Transverse colon (tissue), 4 donors: ENCODE measurements at regions not wholly inside any gene's neighbourhood (a gene's known extent, or its start where the extent isn't known, plus 50 kb on each side); places are given as distances from the start of the nearest gene placed in this dataset.

ENCODE experiments used
- DNase-seq: peaks from one replicate; pipeline ENCODE4 v3.0.0-alpha.2; 2019
- H3K27ac ChIP-seq, 4 donors: fragments of 200-600 bp; sonication (generic); 2 replicates each; pipeline ENCODE4 v1.5.1; 2016 to 2018; ENCODE audit warnings: inconsistent platforms in 4 of 4
- H3K27me3 ChIP-seq: fragments of 200-600 bp; sonication (generic); 2 replicates; pipeline ENCODE4 v1.5.1; 2017; ENCODE audit warnings: inconsistent platforms
- H3K36me3 ChIP-seq, 4 donors: fragments of 200-600 bp; sonication (generic); 2 replicates each; pipeline ENCODE4 v1.5.1; 2017 to 2019; ENCODE audit warnings: inconsistent platforms in 4 of 4
- H3K4me1 ChIP-seq, 4 donors: fragments of 200-600 bp; sonication (generic); 2 replicates each; pipeline ENCODE4 v1.5.1; 2017 to 2020; ENCODE audit warnings: inconsistent platforms in 4 of 4
- H3K4me3 ChIP-seq, 4 donors: fragments of 200-600 bp; sonication (generic); 1 replicate in 1 of 4; 2 replicates in 3 of 4; pipeline versions ENCODE4 v1.5.1 to v1.6.1; 2017 to 2019; ENCODE audit warnings: inconsistent platforms in 4 of 4
- H3K9me3 ChIP-seq, 2 donors: fragments of 200-600 bp; sonication (generic); 2 replicates each; pipeline ENCODE4 v1.5.1; 2017 to 2019; ENCODE audit warnings: inconsistent platforms in 2 of 2
- CTCF ChIP-seq, 5 experiments: fragments of 200-600 bp in 3 of 5; fragments of 450-650 bp in 2 of 5; sonication (generic) in 3 of 5; IDR thresholded peaks; 1 replicate in 2 of 5; 2 replicates in 3 of 5; pipeline ENCODE4 v1.5.1; 2016 to 2017; ENCODE audit warnings: antibody characterized with exemption in 5 of 5, inconsistent platforms in 3 of 5, mild to moderate bottlenecking in 2 of 5, moderate library complexity in 1 of 5
- EP300 ChIP-seq: sonication (generic); formaldehyde crosslinking; IDR thresholded peaks from one replicate; pipeline ENCODE4 v1.6.1; 2017; ENCODE audit warnings: antibody characterized with exemption, low read depth
- POLR2A ChIP-seq: fragments of 450-650 bp; IDR thresholded peaks from one replicate; pipeline ENCODE4 v1.6.1; 2016; ENCODE audit warnings: antibody characterized with exemption, mild to moderate bottlenecking, moderate library complexity
- POLR2AphosphoS5 ChIP-seq, 3 donors: sonication (generic); formaldehyde crosslinking; IDR thresholded peaks; one replicate each; pipeline ENCODE4 v1.6.1; 2016; ENCODE audit warnings: antibody characterized with exemption in 3 of 3
- WGBS, 2 donors: methylation state at CpG; one replicate each; pipeline ENCODE4 v1.1.5; 2018; ENCODE audit warnings: low coverage in 1 of 2; 5-methylcytosine and 5-hydroxymethylcytosine counted together
- in situ Hi-C, 4 donors: fragments of 200-750 bp; cut with MboI; loops; one replicate each; pipeline versions ENCODE4 v1.15.0 to v1.15.1; 2017; ENCODE audit warnings: low sequenced_read_pairs in 3 of 4, low pct_ligation_motif_present in 1 of 4, low pct_unique_long_range_greater_than_20kb in 1 of 4
- intact Hi-C: fragments of 100-400 bp; cut with DNase I; formaldehyde crosslinking; loops from one replicate; pipeline ENCODE4 v1.15.1; 2023; ENCODE audit warnings: low total_unique reads

- no peaks in the 10 kb centered on the region for H3K9me3 ChIP-seq
- 38% methylated on average over 14 of the region's 14 CpGs; no CpG with 5 or more reads in 1 of the 2 donors for WGBS, 2 donors
- no peak overlapping the region for H3K4me3 ChIP-seq
- no peak for TF ChIP-seq CTCF (IDR thresholded peaks at IDR 0.05)
- TF ChIP-seq EP300: no peak
- no peak for TF ChIP-seq POLR2AphosphoS5 (IDR thresholded peaks at IDR 0.05)
- TF ChIP-seq POLR2A: no peak
- intact Hi-C loops: no loop called here
- no peaks in the 10 kb centered on the region for H3K36me3 ChIP-seq
- in situ Hi-C loops: no loop called here
- H3K4me1 ChIP-seq: no peaks in the 10 kb centered on the region
- no peak overlapping the region for H3K27ac ChIP-seq
- DNase-seq: no peak
- H3K27me3 ChIP-seq: no peaks in the 10 kb centered on the region
These were observed 114.7 kb upstream of the LINGO1 start for GRCh38 chr15:77747175-77748077.

- H3K27ac ChIP-seq: no peak overlapping the region
- H3K4me1 ChIP-seq: no peaks in the 10 kb centered on the region
- no peaks in the 10 kb centered on the region for H3K9me3 ChIP-seq
- DNase-seq: no peak
- WGBS, 2 donors: 69 to 75% methylated on average over 1 to 6 of the region's 6 CpGs
- in situ Hi-C loops (no loop called here), intact Hi-C loops (no loop called here)
- no peak for TF ChIP-seq EP300
- no peak for TF ChIP-seq CTCF (IDR thresholded peaks at IDR 0.05)
- no peak for TF ChIP-seq POLR2A
- no peaks in the 10 kb centered on the region for H3K36me3 ChIP-seq
- H3K4me3 ChIP-seq: no peak overlapping the region
- H3K27me3 ChIP-seq: no peaks in the 10 kb centered on the region
These were observed 113.8 kb upstream of the LINGO1 start for GRCh38 chr15:77746254-77747174.

GRCh38 chr15:77744398-77744797 is 111.7 kb upstream of the LINGO1 start:
- peaks cover 9% of the 10 kb centered on the region for H3K27me3 ChIP-seq
- H3K4me1 ChIP-seq: no peaks in the 10 kb centered on the region
- no peaks in the 10 kb centered on the region for H3K36me3 ChIP-seq
- TF ChIP-seq CTCF (IDR thresholded peaks at IDR 0.05) (no peak), POLR2AphosphoS5 (IDR thresholded peaks at IDR 0.05) (no peak), EP300 (no peak), POLR2A (no peak)
- H3K9me3 ChIP-seq: no peaks in the 10 kb centered on the region
- no peak for DNase-seq
- no peak overlapping the region for H3K27ac ChIP-seq
- intact Hi-C loops (no loop called here), in situ Hi-C loops (no loop called here)
- WGBS, 2 donors: 83 to 92% methylated on average over 2 to 6 of the region's 6 CpGs
- no peak overlapping the region for H3K4me3 ChIP-seq

- in situ Hi-C loops: no loop called here
- no peak overlapping the region for H3K27ac ChIP-seq
- H3K9me3 ChIP-seq: no peaks in the 10 kb centered on the region
- 27 to 62% methylated on average over 2 to 4 of the region's 4 CpGs for WGBS, 2 donors
- intact Hi-C loops: no loop called here
- no peak overlapping the region for H3K4me3 ChIP-seq
- H3K4me1 ChIP-seq: no peaks in the 10 kb centered on the region
- no peak for DNase-seq
- TF ChIP-seq EP300: no peak
- TF ChIP-seq POLR2AphosphoS5 (IDR thresholded peaks at IDR 0.05): no peak
- TF ChIP-seq CTCF (IDR thresholded peaks at IDR 0.05): no peak
- TF ChIP-seq POLR2A: no peak
- peaks cover 9% of the 10 kb centered on the region for H3K27me3 ChIP-seq
- H3K36me3 ChIP-seq: no peaks in the 10 kb centered on the region
These were observed 109.9 kb upstream of the LINGO1 start for GRCh38 chr15:77742570-77742969.
